ENCODE measurements at regions not wholly inside any gene's neighbourhood (a gene's known extent, or its start where the extent isn't known, plus 50 kb on each side); places are given as distances from the start of the nearest gene placed in this dataset.

- no peak for TF ChIP-seq CTCF (IDR thresholded peaks at IDR 0.05)
- intact Hi-C loops (cut with DNase I; ENCODE audit: low total_unique reads) = no loop called here
- no peak for DNase-seq
- Histone ChIP-seq H3K27me3 (peaks cover 0 to 93% of the 10 kb centered on the region in 2 donors), H3K4me1 (no peaks in the 10 kb centered on the region), H3K4me3 (no peak overlapping the region), H3K36me3 (no peaks in the 10 kb centered on the region), H3K9me3 (no peaks in the 10 kb centered on the region), H3K27ac (no peak overlapping the region)
Measured at GRCh38 chr12:132401982-132402381, 72.6 kb upstream of the GALNT9 start.

GRCh38 chr12:132400011-132400641, 70.7 kb upstream of the GALNT9 start:
- H3K4me3 ChIP-seq = no peak overlapping the region
- H3K27me3 ChIP-seq = peaks cover 0 to 91% of the 10 kb centered on the region in 2 donors
- no peaks in the 10 kb centered on the region for H3K9me3 ChIP-seq
- TF ChIP-seq CTCF (IDR thresholded peaks at IDR 0.05) = no peak
- H3K36me3 ChIP-seq = no peaks in the 10 kb centered on the region
- no peak overlapping the region for H3K27ac ChIP-seq
- intact Hi-C loops (cut with DNase I; ENCODE audit: low total_unique reads) = no loop called here
- no peaks in the 10 kb centered on the region for H3K4me1 ChIP-seq
- no peak for DNase-seq

GRCh38 chr12:132399092-132400010, 70.0 kb upstream of the GALNT9 start:
- Histone ChIP-seq H3K27me3 (peaks cover 0 to 84% of the 10 kb centered on the region in 2 donors), H3K4me3 (no peak overlapping the region), H3K36me3 (no peaks in the 10 kb centered on the region), H3K4me1 (no peaks in the 10 kb centered on the region), H3K9me3 (no peaks in the 10 kb centered on the region), H3K27ac (no peak overlapping the region)
- intact Hi-C loops (cut with DNase I; ENCODE audit: low total_unique reads) = no loop called here
- DNase-seq = peak in 1 of 2 donors; percentile 13
- no peak for TF ChIP-seq CTCF (IDR thresholded peaks at IDR 0.05)

DNA sequence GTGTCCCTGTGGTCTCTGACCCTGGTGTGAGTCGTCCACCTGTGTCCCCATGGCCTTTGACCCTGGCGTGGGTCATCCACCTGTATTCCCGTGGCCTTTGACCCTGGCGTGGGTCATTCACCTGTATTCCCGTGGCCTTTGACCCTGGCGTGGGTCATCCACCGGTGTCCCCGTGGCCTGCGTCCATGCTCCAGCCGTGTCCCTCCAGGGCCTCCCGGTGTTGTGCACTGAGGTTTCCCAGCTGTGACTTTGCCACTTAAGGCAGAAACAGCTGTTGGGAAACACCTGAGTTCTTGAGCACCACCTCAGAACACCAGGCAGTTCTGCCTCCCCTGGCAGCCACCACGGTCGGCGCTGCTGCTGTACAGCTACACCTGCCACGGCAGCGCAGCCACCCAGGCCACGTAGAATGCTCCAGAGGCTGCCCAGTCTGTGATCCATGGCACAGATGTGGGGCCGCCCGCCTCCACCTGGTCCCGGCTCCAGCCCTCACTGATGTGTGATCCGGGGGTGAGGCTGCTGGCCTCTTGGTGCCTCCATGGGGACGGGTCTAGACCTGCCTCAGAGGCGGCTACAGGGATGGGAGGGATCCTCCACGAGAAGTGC, 69.1 kb upstream of the GALNT9 start:
- H3K4me1 ChIP-seq = no peaks in the 10 kb centered on the region
- no peak overlapping the region for H3K4me3 ChIP-seq
- no peak overlapping the region for H3K27ac ChIP-seq
- no peak for TF ChIP-seq CTCF (IDR thresholded peaks at IDR 0.05)
- H3K9me3 ChIP-seq = no peaks in the 10 kb centered on the region
- intact Hi-C loops (cut with DNase I; ENCODE audit: low total_unique reads) = no loop called here
- peak; percentile 2 to 65 for DNase-seq
- no peaks in the 10 kb centered on the region for H3K36me3 ChIP-seq
- peaks cover 0 to 76% of the 10 kb centered on the region in 2 donors for H3K27me3 ChIP-seq

- no peaks in the 10 kb centered on the region for H3K4me1 ChIP-seq
- no peak overlapping the region for H3K4me3 ChIP-seq
- H3K27ac ChIP-seq = no peak overlapping the region
- intact Hi-C loops (cut with DNase I; ENCODE audit: low total_unique reads) = no loop called here
- no peaks in the 10 kb centered on the region for H3K36me3 ChIP-seq
- no peak for TF ChIP-seq CTCF (IDR thresholded peaks at IDR 0.05)
- peak in 1 of 2 donors; percentile 3 for DNase-seq
- no peaks in the 10 kb centered on the region for H3K9me3 ChIP-seq
- peaks cover 0 to 71% of the 10 kb centered on the region in 2 donors for H3K27me3 ChIP-seq
Measured at GRCh38 chr12:132397934-132398385, 68.6 kb upstream of the GALNT9 start.
